Head of caudate nucleus (tissue), 42 donors: ENCODE measurements at regions not wholly inside any gene's neighbourhood (a gene's known extent, or its start where the extent isn't known, plus 50 kb on each side); places are given as distances from the start of the nearest gene placed in this dataset.

Experiments used
- DNase-seq, 42 donors: peaks; one replicate each; pipeline versions ENCODE4 v3.0.0 to v3.0.0-alpha.2; 2020 to 2021; ENCODE audit warnings: mixed read lengths in 7 of 42
- intact Hi-C: fragments of 100-400 bp; cut with DNase I; formaldehyde crosslinking; loops from one replicate; pipeline ENCODE4 v1.15.0; 2022

GRCh38 chr6:129778793-129779192, 68.8 kb upstream of the ARHGAP18 start:
- intact Hi-C loops, result loop anchor here (10.0 kb wide), 1 partner anchor 236 kb away; the partner anchor contains the start of gene L3MBTL3
- DNase-seq, result no peak

GRCh38 chr6:129777371-129777770, 67.4 kb upstream of the ARHGAP18 start:
- intact Hi-C loops, result loop anchor here (10.0 kb wide), 1 partner anchor 237 kb away; the partner anchor contains the start of gene L3MBTL3
- DNase-seq, result no peak

GRCh38 chr6:129776542-129777330, 66.8 kb upstream of the ARHGAP18 start:
- no peak for DNase-seq
- intact Hi-C loops, result loop anchor here (10.0 kb wide), 1 partner anchor 238 kb away; the partner anchor contains the start of gene L3MBTL3

- intact Hi-C loops, result loop anchor here (10.0 kb wide), 1 partner anchor 240 kb away; the partner anchor contains the start of gene L3MBTL3
- peak; percentile 50 to 91 (median 81) for DNase-seq
Measured at GRCh38 chr6:129774697-129775447, 64.9 kb upstream of the ARHGAP18 start.

- intact Hi-C loops, result loop anchor here (10.0 kb wide), 1 partner anchor 241 kb away; the partner anchor contains the start of gene L3MBTL3
- no peak for DNase-seq
Measured at GRCh38 chr6:129773304-129773703, 63.3 kb upstream of the ARHGAP18 start.

GRCh38 chr6:129771678-129772077, 61.7 kb upstream of the ARHGAP18 start:
- no peak for DNase-seq
- intact Hi-C loops, result loop anchor here (10.0 kb wide), 1 partner anchor 243 kb away; the partner anchor contains the start of gene L3MBTL3

- intact Hi-C loops, result no loop called here
- DNase-seq, result no peak
Measured at GRCh38 chr6:129767776-129768485, 58.0 kb upstream of the ARHGAP18 start.

- peak; percentile 26 to 78 (median 57) for DNase-seq
- intact Hi-C loops, result no loop called here
Measured at GRCh38 chr6:129766959-129767728, 57.2 kb upstream of the ARHGAP18 start.

GRCh38 chr6:129764761-129765407, 54.9 kb upstream of the ARHGAP18 start:
- intact Hi-C loops, result no loop called here
- DNase-seq, result no peak

- intact Hi-C loops, result no loop called here
- DNase-seq, result no peak
Measured at GRCh38 chr6:129759796-129760605, 50.0 kb upstream of the ARHGAP18 start.
